LoVo (cell line): ENCODE measurements at regions not wholly inside any gene's neighbourhood (a gene's known extent, or its start where the extent isn't known, plus 50 kb on each side); places are given as distances from the start of the nearest gene placed in this dataset.

Experiments
- DNase-seq: peaks from one replicate; pipeline ENCODE4 v3.0.0-alpha.2; 2016; ENCODE audit warnings: low spot score

DNA sequence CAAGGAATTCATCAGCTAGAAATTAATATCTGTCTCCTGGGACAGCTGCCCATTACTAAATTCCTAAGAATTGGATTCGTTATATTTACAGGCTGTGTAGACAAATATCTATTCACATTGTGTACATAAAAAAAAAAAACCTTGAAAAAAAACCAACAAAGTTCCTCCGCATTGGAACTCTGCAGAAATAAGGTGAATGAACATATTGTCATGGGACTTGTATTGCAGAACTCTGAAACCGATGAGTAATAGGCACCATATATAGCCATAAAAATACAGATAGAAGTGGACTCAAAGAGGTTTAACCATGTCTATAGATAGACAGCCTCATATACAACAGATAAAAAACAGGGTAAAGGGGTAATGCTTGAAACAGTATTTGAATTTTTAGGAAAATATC lies 909.9 kb upstream of the CHAC2 start:
- DNase-seq: no peak

DNA sequence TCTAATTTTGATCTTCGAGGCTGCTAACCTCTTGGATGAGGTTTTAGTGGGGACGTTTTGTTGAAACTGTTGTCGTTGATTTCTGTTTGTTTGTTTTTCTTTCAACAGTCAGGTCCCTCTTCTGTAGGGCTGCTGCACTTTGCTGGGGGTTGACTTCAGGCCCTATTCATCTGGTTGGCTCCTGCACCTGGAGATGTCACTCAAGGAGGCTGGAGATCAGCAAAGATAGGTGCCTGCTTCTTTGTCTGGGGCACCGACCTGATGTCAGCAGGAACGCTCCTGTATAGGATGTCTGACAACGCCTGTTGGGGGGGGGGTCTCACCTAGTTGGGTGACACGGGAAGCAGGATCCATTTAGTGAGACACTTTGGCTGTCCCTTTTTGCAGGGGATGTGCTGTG lies 915.6 kb upstream of the CHAC2 start:
- DNase-seq: no peak

DNA sequence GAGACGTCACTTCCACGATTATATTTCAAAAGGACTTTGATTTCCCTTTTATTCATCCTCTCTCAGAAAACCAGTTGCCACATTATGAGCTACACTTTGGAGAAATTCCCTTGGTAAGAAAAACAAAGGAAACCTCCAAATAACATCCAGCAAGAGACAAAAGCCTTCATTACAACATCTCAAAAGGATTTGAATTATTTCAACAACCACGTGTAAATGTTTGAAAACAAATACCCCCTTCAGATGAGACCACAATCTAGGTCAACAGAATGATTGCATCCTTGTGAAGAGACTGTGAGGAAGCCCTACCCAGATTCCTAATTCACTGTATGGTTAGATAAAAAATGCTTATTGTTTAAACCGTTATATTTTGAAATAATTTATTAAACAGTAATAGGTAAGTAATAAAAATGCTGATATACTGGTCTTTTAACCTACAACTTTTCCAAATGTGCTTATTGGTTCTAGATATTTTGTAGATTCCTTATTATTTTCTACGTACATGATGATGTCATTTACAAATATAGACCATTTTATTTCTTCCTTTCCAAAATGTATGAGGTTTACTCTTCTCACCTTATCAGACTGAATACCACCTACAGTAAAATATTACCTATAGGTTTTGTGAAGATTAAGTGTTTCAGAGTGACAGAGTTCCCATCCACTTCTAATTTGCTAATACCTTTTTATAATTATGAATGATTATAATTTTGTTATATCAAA lies 922.7 kb upstream of the CHAC2 start:
- no peak for DNase-seq

DNA sequence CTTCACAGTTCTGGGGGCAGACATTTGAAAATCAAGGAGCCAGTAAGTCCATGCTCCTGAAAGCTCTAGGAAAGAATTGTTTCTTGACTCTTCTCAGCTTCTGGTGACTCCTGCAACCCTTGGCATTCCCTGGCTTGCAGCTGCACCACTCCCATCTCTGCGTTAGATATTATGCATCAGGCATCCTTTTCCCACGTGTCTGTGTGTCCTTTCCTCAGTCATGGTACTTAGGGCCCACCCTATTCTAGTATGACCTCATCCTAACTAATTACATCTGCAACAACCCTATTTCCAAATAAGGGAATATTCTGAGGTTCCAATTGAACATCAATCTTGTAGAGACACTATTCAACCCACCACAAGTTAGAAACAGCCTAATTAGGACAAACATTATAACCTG lies 931.7 kb upstream of the CHAC2 start:
- no peak for DNase-seq

DNA sequence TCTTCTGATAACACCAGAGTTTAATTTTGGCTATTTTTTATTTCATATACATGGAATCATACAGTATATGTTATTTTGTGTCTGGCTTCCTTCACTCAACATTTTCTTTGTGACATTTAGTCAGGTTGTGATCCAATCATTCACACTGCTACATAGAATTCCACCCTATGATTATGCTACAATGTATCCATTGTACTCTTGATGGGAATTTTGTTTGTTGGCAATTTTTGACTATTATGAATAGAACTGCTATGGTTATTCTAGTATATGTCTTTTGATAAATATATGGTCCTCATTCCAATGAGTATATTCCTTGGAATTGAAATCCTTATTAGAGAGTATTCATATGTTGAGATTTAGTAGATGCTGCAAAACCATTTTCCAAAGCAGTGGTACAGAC lies 936.4 kb upstream of the CHAC2 start:
- DNase-seq: no peak

DNA sequence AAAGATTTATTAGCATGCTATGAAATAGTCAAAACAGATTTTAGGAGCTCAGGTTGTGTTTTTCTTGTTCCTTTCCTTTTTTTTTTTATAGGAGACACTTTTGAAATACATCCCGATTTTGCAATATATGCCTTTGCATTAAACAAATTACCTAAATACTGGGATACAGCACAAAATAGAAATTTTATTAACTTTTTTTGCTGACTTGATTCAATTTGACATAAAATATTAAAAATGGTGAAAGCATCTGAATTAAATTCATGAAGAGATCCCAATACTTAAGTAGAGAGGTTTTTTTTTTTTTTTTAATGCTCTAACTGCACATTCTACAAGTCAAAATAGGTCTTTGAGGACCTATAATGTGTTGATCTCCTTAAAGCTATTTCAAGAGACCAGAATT lies 939.5 kb upstream of the CHAC2 start:
- no peak for DNase-seq

DNA sequence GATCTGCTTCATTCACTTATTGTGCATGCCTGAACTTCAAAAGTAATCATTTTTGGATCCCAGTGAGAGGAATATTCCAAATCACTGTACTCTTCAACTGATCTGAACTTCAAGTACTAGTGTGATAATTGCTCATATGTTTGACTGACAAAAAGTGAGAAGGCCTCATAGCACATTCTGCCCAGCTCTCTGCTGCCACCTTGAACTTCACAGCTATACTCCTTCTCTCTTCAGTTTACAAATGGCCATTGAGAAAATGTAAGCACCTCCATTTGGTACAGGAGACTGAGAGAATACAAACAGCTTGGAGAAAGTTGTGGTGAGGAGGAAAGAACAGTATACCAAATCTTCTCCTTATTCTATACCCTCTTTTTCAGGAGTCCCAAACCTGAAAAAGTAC lies 946.0 kb upstream of the CHAC2 start:
- DNase-seq: no peak

DNA sequence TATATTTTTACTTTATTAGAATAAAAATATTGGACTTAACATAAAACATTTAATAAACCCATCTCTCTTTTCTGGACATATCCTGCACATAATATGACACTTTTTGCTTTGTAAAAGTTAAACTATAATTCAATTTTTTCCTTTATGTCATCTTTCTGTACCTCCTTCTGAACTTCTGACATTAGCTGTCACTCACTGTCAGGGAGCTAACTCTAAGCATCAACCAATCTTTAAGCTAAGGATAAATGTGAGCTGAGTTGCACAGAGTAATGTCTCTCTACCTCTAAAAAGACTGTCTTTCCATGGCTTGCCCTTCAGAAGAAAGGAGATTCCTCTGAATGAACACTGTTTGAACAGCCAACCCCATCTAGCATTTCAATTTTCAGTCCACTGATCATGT lies 948.6 kb upstream of the CHAC2 start:
- DNase-seq: no peak

DNA sequence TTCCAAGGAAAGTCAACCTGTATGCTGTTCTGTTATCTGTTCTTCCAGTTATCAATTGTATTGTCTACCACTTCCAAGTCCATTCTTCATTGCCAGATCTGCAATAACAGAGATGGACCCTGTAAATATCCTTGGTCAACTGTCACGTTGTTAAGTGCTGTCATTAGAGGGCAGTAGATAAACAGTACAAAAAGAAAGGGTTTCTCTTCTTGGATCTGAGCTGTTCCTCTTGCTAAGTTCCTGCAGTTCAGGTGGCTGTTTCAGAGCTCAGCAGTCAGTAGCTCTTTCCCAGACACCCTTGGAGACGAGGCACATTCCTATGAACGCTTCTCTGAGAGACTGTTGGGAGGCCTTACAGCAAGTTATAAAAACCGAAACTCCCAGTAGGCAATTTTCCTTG lies 957.1 kb upstream of the CHAC2 start:
- peak; percentile 31 for DNase-seq

DNA sequence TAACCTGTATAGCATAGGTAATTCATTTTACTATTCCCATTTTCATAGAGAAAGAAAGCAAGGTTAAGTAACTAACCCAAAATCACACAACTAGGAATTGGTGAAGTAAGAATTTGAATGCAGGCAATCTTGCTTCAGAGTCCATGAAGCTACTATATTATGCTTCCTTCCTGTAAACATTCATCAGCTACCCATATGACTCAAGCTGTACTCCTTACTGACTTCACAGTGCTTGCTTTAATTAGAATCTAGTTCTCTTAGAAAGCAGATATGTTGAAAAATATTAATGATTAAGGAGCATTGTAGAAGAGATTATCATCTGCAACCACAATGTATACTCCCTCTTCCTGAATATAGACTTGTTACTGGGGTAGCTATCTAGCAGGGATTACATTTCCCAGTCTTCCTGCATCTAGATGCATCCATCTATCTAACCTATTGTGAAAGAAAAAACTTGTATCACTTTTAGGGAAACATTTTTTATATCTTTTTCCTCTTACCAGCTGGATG lies 961.6 kb upstream of the CHAC2 start:
- no peak for DNase-seq

DNA sequence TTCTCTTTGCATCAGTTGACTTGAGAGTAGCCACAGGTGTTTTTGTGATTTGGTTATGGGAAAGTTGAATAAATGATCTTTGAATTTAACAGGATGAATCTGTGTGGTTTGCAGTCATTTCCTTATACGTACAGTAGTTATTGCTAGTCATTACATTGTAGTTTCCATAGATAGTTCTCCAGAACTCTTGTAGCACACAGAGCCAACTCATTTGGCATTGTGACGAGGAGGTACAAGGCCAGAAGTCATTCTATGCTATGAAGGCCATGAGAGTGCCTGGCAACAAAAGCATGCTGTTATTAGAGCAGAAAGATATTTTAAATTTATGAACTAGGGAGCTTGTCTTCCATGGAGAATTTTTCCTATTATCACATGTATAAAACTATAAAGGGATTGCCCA lies 973.0 kb upstream of the CHAC2 start:
- DNase-seq: no peak

DNA sequence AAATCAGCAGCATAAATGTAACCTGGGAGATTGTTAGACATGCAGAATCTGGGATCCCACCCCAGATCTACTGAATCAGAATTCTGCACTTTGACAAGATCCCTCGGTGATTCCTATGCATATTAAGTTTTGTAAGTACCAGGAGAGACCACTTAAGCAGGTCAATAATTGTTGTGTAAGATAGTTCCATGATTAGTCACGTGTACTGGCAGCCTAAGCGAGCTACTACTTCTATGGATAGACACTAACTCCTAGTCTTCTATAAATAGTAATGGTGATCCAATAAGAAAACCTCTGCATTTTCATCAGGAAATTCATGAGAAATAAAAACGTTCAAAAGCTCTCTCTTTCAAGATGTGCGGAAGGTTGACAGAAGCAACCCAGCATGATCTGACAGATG lies 988.2 kb upstream of the CHAC2 start:
- DNase-seq: no peak

DNA sequence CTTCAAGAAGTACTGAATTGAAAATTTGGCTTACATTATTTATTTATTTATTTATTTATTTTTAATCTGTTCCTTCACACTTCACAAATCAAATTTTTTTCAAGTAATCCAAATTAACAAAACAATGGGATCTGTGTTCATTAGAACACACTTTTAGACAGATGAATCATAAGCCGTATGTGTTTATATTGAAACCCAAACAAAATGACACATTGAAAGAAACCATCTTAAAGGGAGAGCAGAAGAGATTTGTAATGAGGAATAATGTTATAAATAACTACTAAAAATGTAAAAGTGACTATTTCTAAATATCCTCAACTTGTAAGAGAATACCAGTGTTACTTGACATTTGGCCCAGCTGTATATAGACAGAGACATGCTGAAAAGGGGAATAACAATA lies 991.0 kb upstream of the CHAC2 start:
- DNase-seq: no peak

DNA sequence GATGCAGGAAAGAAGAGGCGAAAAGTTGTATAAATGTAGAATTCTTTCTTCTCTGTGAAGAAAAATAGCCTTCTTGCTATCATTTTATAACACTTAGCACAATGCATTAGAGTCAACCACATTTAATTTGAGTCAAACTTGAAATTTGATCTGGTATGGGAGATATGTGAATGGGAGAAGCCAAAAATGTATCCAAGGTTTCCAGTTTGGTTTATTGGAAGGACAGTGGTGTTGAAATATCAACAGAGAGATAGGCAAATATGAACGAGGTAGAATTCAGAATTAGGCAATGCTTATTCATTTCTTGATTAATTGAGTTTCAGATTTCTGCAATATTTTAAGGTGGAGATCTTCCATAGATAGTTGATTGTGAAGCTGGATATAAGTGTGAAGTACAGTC lies 991.9 kb upstream of the CHAC2 start:
- DNase-seq: no peak

DNA sequence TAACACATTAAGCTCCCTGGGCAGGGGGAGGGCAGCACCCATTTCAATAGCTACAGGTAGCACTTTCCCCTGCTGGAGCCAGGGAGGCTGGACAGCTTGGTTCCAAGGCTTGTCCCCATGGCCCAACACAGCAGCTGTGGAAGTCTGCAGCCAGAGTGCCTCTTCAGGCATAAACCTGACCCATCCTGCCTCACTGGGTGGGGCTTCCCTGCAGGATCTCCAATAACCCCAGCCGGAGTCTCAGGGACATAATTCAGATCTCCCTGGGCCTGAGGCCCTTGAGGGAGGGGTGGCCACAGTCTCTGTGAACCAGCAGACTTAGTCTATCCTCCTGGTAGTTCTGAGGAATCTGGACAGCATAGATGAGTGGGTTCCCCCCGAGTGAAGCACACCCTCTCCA lies 1001.9 kb upstream of the CHAC2 start:
- DNase-seq: no peak

DNA sequence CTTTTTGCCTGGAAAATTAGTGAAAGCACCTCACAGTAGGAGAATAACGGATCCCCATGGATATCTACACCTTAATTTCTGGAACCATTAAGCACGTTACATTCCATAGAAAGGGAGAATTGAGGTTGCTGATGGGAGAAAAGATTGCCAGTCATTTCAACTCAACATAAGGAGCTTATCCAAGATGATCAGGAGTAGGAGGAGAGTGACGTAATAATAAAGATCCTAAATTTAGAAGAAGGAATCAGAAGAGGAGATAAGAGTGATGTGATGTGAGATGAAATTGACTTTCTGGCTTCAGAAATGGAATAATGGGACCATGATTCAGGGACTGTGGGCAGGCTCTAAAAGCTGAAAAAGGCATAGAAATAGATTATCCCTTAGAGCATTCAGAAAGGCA lies 1017.8 kb upstream of the CHAC2 start:
- no peak for DNase-seq

DNA sequence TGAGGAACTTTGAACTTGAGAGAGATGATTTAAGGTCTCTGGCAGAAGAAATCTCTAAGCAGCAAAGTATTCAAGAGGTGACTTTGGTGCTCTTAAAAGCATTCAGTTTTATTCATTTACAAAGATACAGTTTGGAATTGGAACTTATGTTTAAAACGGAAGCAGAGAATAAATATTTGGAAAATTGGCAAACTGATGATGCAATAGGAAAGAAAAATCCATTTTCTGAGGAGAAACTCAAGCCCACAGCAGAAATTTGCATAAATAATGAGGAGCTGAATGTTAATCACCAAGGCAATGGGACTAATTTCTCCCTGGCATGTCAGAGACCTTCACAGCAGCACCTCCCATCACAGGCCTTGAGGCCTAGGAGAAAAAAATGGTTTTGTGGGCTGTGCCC lies 1022.5 kb upstream of the CHAC2 start:
- DNase-seq: no peak

DNA sequence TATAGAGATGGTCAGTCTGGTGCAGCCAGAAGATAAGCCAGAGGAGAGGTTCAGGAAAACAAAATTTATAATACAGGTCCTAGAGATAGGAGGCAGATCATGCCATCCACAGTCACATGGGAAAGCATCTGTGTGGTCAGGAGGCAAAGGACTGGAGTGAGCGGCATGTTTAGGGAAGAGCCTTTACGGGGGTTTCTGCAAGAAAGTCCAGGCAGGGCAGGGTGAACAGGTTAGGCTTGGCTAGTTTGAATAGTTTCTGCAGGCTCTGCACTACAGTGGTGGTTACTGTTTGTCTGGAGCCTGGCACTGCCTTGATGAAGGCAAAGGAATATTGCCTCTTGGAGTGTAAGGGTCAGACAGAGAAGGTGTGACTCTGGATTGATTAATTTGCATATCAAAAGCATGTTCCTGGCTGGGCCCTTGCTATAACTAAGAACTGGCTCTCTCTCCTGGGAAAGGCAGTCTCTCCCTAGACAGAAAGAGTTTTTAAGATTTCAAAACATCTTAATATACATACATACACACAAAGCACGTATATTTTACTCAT lies 1034.7 kb upstream of the CHAC2 start:
- DNase-seq: no peak

DNA sequence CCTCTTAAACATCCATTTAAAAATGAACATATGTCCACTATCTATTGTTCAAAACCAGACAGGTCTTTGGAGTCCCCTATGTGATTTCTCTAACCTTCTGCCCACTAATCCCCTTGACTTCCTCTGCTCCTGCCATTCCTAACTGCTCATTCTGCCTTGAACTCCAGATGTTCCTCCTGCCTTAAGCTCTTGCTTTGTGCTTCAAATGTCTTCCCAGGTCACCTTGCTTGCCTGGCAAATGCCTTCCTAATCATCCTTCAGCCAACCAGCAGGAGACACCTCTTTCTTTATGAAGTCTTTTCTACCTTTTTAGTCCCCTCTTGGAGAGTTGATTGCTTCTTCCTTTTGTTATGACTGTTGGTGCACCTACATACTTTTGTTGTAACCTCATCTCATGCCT lies 1043.0 kb upstream of the CHAC2 start:
- no peak for DNase-seq

DNA sequence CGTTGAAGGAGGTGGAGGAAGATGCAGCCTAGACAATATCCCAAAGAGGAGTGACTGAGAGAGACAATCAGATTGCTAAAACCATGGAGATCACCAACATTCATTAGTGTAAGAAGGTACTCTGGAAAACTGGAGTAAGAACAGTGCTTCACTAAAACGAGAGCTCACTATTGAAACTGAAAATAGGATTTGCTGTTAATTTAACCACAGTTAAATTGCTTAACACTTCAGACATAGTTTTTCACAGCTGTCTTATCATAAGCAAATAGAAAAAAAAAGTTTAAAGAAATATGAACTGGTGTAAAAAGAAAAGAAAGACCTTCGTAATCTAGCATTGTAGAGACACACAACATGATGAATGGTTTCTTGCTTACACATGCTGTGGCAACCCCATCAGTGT lies 1049.8 kb upstream of the CHAC2 start:
- no peak for DNase-seq

DNA sequence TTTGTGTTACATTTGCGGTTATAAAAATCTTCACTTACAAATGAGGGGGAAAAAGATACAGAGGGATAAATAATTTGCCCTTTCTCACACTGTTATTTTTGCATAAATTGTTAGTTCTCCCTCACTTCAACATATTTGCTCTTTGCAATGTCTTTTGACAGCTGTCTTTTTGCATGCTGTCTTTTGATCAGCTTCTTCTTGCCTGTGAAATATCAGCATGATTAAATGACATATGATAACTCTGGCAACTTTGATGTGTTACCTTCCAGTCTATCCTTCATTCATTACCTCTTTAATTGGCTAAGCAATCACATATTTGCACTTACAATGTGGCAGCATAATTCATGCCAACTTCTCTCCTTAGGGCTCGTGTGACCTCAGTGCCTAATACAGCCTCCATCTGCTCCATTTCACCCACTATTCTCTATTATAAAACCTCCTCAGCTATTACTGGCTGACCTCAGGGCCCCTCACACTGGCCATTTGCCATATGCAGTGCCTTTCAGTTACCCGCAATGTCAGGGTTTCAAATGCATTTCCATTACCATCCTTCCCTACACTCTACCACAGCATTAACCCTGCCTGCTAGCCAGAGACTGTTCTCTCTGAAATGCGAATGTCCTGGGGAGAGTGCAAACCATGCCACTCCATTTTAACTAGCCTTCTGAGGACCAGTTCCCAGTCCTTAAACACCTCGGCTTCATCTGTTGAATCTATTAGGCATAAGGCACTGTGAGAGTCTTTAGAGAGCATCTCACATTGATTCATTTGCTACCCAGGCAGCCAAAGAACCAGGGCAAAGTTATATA lies 1056.6 kb upstream of the CHAC2 start:
- no peak for DNase-seq

DNA sequence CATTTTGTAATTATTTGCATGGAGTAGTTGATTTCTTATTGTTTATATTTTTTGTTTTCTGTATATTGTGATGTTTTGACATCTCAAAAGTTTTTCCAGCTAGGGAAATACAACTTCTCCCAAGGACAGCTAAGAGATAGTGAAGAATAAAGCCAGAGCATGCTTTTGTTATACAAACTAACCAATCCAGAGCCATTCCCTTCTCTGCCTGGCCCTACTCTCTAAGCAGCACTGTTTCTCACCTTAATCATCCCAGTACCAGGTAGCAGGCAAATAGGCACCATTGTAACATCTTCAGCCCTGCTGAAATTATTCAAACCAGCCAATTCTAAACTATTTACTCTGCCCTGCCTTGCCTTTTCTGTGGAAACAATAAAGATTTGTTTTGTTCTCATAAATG lies 1063.4 kb upstream of the CHAC2 start:
- DNase-seq: no peak

DNA sequence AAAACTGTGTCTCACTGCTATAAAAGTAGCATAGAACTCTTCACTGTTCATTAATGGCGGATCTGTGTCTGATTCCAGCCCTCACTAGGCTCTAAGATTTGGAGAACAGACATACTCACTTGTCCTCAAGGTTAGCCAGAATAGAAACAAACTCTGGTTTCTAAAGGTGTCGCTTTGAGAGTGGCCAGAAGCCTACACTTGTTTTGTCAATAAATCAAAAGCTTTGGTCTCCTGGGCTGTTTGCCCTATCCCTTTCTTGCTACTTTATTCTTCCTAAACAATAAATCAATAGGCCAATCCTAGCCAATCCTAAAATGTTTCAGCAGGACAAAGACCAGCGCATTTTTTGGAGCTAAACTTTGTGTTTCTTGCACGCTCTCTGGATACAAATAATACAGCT lies 1064.6 kb upstream of the CHAC2 start:
- DNase-seq: no peak
